HepG2 (cell line): ENCODE measurements at regions not wholly inside any gene's neighbourhood (a gene's known extent, or its start where the extent isn't known, plus 50 kb on each side); places are given as distances from the start of the nearest gene placed in this dataset.
A peak's percentile ranks its signal among the peaks of the same experiment; 100 is the strongest.

Experiments
- ATAC-seq: fragments of 200-7000 bp; cut with Tn5 transposase; 3 replicates; pipeline ENCODE4 v1.9.1; 2020; ENCODE audit warnings: mild to moderate bottlenecking, moderate library complexity
- BruUV-seq: library from RNA; stranded (reverse); fragments of 400-500 nt; replicated peaks from 2 replicates; lab custom pipeline; 2021; lab: Mats Ljungman, UMichigan
- CTCF ChIA-PET: fragments of 300-600 bp; formaldehyde crosslinking; extraction: SDS; loops from one replicate; lab custom pipeline; 2021; ENCODE audit warnings: low total read pairs, inconsistent platforms, low intra/inter-chr PET ratio; lab: Yijun Ruan, JAX
- POLR2A ChIA-PET: fragments of 350-600 bp; sonication (Branson Sonifier 250); formaldehyde crosslinking; loops from one replicate; lab custom pipeline; 2020; ENCODE audit warnings: antibody characterized with exemption, inconsistent platforms; lab: Yijun Ruan, JAX
- DNase-seq: peaks from one replicate; pipeline ENCODE4 v3.0.0-alpha.2; 2015; ENCODE audit warnings: low spot score
- FAIRE-seq: peaks from 3 replicates; lab custom pipeline; 2011; peaks lifted over from hg19 to GRCh38; lab: Jason Lieb, UNC
- H2AFZ ChIP-seq: one replicate; pipeline ENCODE4 v1.6.1; 2011; ENCODE audit warnings: low read length, inconsistent platforms
- H3K27ac ChIP-seq: fragments of 300-600 bp; 3 replicates; pipeline ENCODE4 v1.8.0; 2011; ENCODE audit warnings: mixed run types, mild to moderate bottlenecking, mixed read lengths, low read length, inconsistent platforms; ENCODE audit not compliant: insufficient read depth; ENCODE audit errors: extremely low read length
- H3K27me3 ChIP-seq, 2 experiments: fragments of 200-600 bp in 1 of 2; 2 replicates in 1 of 2; 3 replicates in 1 of 2; pipeline versions ENCODE4 v1.6.0 to v1.8.0; 2011; ENCODE audit warnings: low read length in 2 of 2, mild to moderate bottlenecking in 2 of 2, moderate library complexity in 2 of 2, inconsistent platforms in 1 of 2; ENCODE audit not compliant: insufficient read depth in 2 of 2, control insufficient read depth in 1 of 2
- H3K36me3 ChIP-seq, 2 experiments: fragments of 200-600 bp in 1 of 2; replicated peaks in 1 of 2; 2 replicates in 1 of 2; 3 replicates in 1 of 2; pipeline versions ENCODE4 v1.5.1 to v1.8.0; 2011; ENCODE audit warnings: low read length in 2 of 2, inconsistent platforms in 1 of 2; ENCODE audit not compliant: insufficient read depth in 2 of 2, control insufficient read depth in 1 of 2
- H3K4me1 ChIP-seq: 2 replicates; pipeline ENCODE4 v1.5.1; 2012; ENCODE audit warnings: low read length, inconsistent platforms; ENCODE audit not compliant: insufficient read depth
- H3K4me2 ChIP-seq: 2 replicates; pipeline ENCODE4 v1.6.0; 2011; ENCODE audit warnings: low read depth, low read length, inconsistent platforms
- H3K4me3 ChIP-seq, 3 experiments: fragments of 200-600 bp in 1 of 3; sonication (generic), shearing (Covaris generic) in 1 of 3; replicated peaks in 1 of 3; 2 replicates each; pipeline ENCODE4 v1.5.1; 2011 to 2016; ENCODE audit warnings: low read length in 3 of 3, inconsistent platforms in 2 of 3, low read depth in 2 of 3, mild to moderate bottlenecking in 2 of 3, control low read depth in 1 of 3, mixed read lengths in 1 of 3; ENCODE audit not compliant: insufficient read depth in 1 of 3
- H3K79me2 ChIP-seq: one replicate; pipeline ENCODE4 v1.6.1; 2011; ENCODE audit warnings: low read length, inconsistent platforms; ENCODE audit not compliant: insufficient read depth
- H3K9ac ChIP-seq: 2 replicates; pipeline ENCODE4 v1.6.0; 2011; ENCODE audit warnings: mild to moderate bottlenecking, low read depth, low read length, inconsistent platforms; ENCODE audit not compliant: insufficient read depth
- H3K9me3 ChIP-seq: 2 replicates; pipeline ENCODE4 v1.5.1; 2012; ENCODE audit warnings: mild to moderate bottlenecking, low read length
- H4K20me1 ChIP-seq: 2 replicates; pipeline ENCODE4 v1.6.0; 2011; ENCODE audit warnings: inconsistent platforms, mild to moderate bottlenecking, low read length, moderate library complexity; ENCODE audit not compliant: insufficient read depth
- MAFF ChIP-seq: IDR thresholded peaks from 2 replicates; pipeline ENCODE4 v1.6.1; 2011; ENCODE audit warnings: low read depth, low read length, improper control_type of control experiment
- MAFK ChIP-seq, 2 experiments: IDR thresholded peaks in 1 of 2; conservative IDR thresholded peaks in 1 of 2; 2 replicates each; pipeline ENCODE4 v1.6.1; 2011; ENCODE audit warnings: improper control_type of control experiment in 2 of 2, low read length in 2 of 2
- NFYB ChIP-seq: sonication (generic); formaldehyde crosslinking; IDR thresholded peaks from 2 replicates; pipeline ENCODE4 v1.4.0; 2020; ENCODE audit warnings: missing genetic modification reagents
- PLRG1 ChIP-seq: fragments of 450-650 bp; conservative IDR thresholded peaks from 2 replicates; pipeline ENCODE4 v1.6.1; 2016
- SOX6 ChIP-seq, 2 experiments: fragments of 450-650 bp in 1 of 2; sonication (generic) in 1 of 2; formaldehyde crosslinking in 1 of 2; IDR thresholded peaks; 2 replicates each; pipeline versions ENCODE4 v1.4.0 to v1.6.1; 2017 to 2020; ENCODE audit warnings: antibody characterized with exemption in 1 of 2, mild to moderate bottlenecking in 1 of 2, missing genetic modification reagents in 1 of 2
- ZNF12 ChIP-seq: sonication (generic); formaldehyde crosslinking; IDR thresholded peaks from 2 replicates; pipeline ENCODE4 v1.5.0; 2020; ENCODE audit warnings: missing genetic modification reagents
- ZNF556 ChIP-seq: sonication (generic); formaldehyde crosslinking; IDR thresholded peaks from 2 replicates; pipeline ENCODE4 v1.4.0; 2020; ENCODE audit warnings: mild to moderate bottlenecking, missing genetic modification reagents, borderline replicate concordance
- ZNF557 ChIP-seq: sonication (generic); formaldehyde crosslinking; IDR thresholded peaks from 2 replicates; pipeline ENCODE4 v1.4.0; 2020; ENCODE audit warnings: missing genetic modification reagents
- WGBS: methylation state at CpG from one replicate; pipeline ENCODE4 v1.1.6; 2017; ENCODE audit warnings: low lambda C conversion rate; 5-methylcytosine and 5-hydroxymethylcytosine counted together
- in situ Hi-C: cut with HindIII; loops from 2 replicates; pipeline ENCODE4 v1.10.0; 2017; ENCODE audit warnings: low pct_unique_long_range_greater_than_20kb; ENCODE audit not compliant: extremely low pct_ligation_motif_present
- intact Hi-C: fragments of 100-400 bp; cut with micrococcal nuclease; formaldehyde crosslinking; loops from one replicate; pipeline ENCODE4 v1.10.0; 2022; ENCODE audit not compliant: unreplicated experiment
- TF ChIP-seq, protein P1 (sequence below): IDR thresholded peaks from 2 replicates; pipeline ENCODE4 v1.4.0; 2020; ENCODE audit warnings: mild to moderate bottlenecking, missing genetic modification reagents

GRCh38 chr2:234626566-234627130, 129.8 kb upstream of the ARL4C start:
- Histone ChIP-seq H3K36me3 (no peaks in the 10 kb centered on the region), H3K27me3 (peaks cover 3 to 12% of the 10 kb centered on the region in 2 experiments; a peak in 3 of 5 replicates), H3K9me3 (no peaks in the 10 kb centered on the region), H2AFZ (no peak overlapping the region), H3K27ac (no peak overlapping the region), H3K4me3 (no peak overlapping the region), H3K79me2 (no peaks in the 10 kb centered on the region), H3K4me2 (no peak overlapping the region), H4K20me1 (no peaks in the 10 kb centered on the region), H3K4me1 (peaks cover 16% of the 10 kb centered on the region; the same call in 1 of the 2 replicates), H3K9ac (no peak overlapping the region)
- TF ChIP-seq ZNF556 = no peak
- TF ChIP-seq ZNF12 (CRISPR knock-in tag) = no peak
- TF ChIP-seq MAFF = no peak
- no TSS peak for BruUV-seq
- intact Hi-C loops = no loop called here
- ATAC-seq = no peak
- 49% methylated on average over 7 of the region's 7 CpGs for WGBS
- ChIA-PET CTCF (no interaction called here), POLR2A (no interaction called here)
- DNase-seq = no peak
- FAIRE-seq = no peak
- in situ Hi-C loops = no loop called here

DNA sequence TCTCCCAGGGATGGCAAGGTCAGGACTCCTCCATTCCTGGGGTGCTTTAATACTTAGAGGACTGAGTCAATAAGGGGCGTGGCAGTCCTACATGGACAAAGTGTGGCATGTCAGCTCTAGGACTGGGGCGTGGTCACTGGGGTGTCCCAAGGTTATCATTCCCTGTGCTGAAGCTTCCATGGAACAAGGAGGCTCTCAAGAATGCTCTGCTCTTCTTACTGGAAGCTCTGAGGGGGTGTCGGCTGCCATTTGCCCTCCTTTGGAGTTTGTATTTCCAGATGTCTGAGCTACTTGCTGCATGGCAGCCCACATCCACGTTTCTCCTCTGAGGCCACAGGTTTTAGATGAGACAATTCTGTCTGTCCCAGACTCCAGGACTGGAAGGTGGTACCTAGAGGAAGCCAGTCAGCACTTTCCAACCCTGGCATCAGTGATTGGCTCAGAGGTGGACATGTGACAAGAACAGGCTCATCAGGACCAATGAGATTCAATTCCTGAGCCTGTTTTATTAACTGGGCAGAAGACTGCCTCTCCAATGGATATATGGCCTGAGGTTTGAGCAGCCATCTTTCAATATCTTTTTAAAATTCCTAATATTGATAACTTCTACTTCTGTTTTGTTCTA, 128.9 kb upstream of the ARL4C start:
- FAIRE-seq (no peak), DNase-seq (no peak), ATAC-seq (no peak)
- Histone ChIP-seq H3K27ac (no peak overlapping the region), H3K36me3 (no peaks in the 10 kb centered on the region), H3K9ac (no peak overlapping the region), H3K4me1 (peaks cover 10% of the 10 kb centered on the region; the same call in 1 of the 2 replicates), H3K4me2 (no peak overlapping the region), H3K79me2 (no peaks in the 10 kb centered on the region), H2AFZ (no peak overlapping the region), H3K4me3 (no peak overlapping the region), H3K27me3 (peaks cover 0 to 6% of the 10 kb centered on the region in 2 experiments; a peak in 3 of 5 replicates), H3K9me3 (no peaks in the 10 kb centered on the region), H4K20me1 (no peaks in the 10 kb centered on the region)
- POLR2A ChIA-PET = no interaction called here
- CTCF ChIA-PET = no interaction called here
- in situ Hi-C loops (no loop called here), intact Hi-C loops (no loop called here)
- BruUV-seq = no TSS peak
- WGBS = 28% methylated on average over 3 of the region's 4 CpGs
- TF ChIP-seq SOX6 (IDR thresholded peaks at IDR 0.05) = no peak
- TF ChIP-seq SOX6 (CRISPR knock-in tag; IDR thresholded peaks at IDR 0.05) = 0 out of 2 replicates have a peak, but pooled peaks have one; percentile 9
- TF ChIP-seq PLRG1 = no peak
- peak; percentile 43; the same call in 1 of the 2 replicates for TF ChIP-seq NFYB
- TF ChIP-seq ZNF557 (CRISPR knock-in tag) = no peak
- peak in 1 of 2 experiments; percentile 44; a peak in 1 of 4 replicates for TF ChIP-seq MAFK (conservative IDR thresholded peaks at IDR 0.05 in 1 of 2, IDR thresholded peaks at IDR 0.05 in 1 of 2; ENCODE audit: low read length in 2 of 2)
- TF ChIP-seq, protein P1, sequence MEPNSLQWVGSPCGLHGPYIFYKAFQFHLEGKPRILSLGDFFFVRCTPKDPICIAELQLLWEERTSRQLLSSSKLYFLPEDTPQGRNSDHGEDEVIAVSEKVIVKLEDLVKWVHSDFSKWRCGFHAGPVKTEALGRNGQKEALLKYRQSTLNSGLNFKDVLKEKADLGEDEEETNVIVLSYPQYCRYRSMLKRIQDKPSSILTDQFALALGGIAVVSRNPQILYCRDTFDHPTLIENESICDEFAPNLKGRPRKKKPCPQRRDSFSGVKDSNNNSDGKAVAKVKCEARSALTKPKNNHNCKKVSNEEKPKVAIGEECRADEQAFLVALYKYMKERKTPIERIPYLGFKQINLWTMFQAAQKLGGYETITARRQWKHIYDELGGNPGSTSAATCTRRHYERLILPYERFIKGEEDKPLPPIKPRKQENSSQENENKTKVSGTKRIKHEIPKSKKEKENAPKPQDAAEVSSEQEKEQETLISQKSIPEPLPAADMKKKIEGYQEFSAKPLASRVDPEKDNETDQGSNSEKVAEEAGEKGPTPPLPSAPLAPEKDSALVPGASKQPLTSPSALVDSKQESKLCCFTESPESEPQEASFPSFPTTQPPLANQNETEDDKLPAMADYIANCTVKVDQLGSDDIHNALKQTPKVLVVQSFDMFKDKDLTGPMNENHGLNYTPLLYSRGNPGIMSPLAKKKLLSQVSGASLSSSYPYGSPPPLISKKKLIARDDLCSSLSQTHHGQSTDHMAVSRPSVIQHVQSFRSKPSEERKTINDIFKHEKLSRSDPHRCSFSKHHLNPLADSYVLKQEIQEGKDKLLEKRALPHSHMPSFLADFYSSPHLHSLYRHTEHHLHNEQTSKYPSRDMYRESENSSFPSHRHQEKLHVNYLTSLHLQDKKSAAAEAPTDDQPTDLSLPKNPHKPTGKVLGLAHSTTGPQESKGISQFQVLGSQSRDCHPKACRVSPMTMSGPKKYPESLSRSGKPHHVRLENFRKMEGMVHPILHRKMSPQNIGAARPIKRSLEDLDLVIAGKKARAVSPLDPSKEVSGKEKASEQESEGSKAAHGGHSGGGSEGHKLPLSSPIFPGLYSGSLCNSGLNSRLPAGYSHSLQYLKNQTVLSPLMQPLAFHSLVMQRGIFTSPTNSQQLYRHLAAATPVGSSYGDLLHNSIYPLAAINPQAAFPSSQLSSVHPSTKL = 0 out of 2 replicates have a peak, but pooled peaks have one; percentile 9
- peak; percentile 39 for TF ChIP-seq MAFF
